K562 (cell line): ENCODE measurements at regions not wholly inside any gene's neighbourhood (a gene's known extent, or its start where the extent isn't known, plus 50 kb on each side); places are given as distances from the start of the nearest gene placed in this dataset.
"Not testable (repeated sequence)": the region's sequence is repeated elsewhere in the genome, so short reads cannot be mapped to it uniquely, and the experiment has no call there.

Experiments
- ATF1 ChIP-seq, 2 experiments: fragments of 450-650 bp in 1 of 2; IDR thresholded peaks; 2 replicates each; pipeline ENCODE4 v1.6.1; 2016; ENCODE audit warnings: missing compliant biosample characterization in 1 of 2, missing genetic modification characterization in 1 of 2
- GTF2F1 ChIP-seq: IDR thresholded peaks from 2 replicates; pipeline ENCODE4 v1.6.1; 2011; ENCODE audit warnings: low read depth, low read length, improper control_type of control experiment
- NR2C2 ChIP-seq, 2 experiments: fragments of 200-800 bp in 1 of 2; sonication (Bioruptor generic) in 1 of 2; sonication (generic) in 1 of 2; formaldehyde crosslinking in 1 of 2; IDR thresholded peaks; 2 replicates each; pipeline versions ENCODE4 v1.6.1 to v1.8.0; 2016 to 2022; ENCODE audit warnings: mild to moderate bottlenecking in 1 of 2, missing compliant biosample characterization in 1 of 2, missing genetic modification characterization in 1 of 2, missing genetic modification reagents in 1 of 2
- NR3C1 ChIP-seq: sonication (generic); formaldehyde crosslinking; IDR thresholded peaks from 2 replicates; pipeline ENCODE4 v1.8.1; 2022; ENCODE audit warnings: missing genetic modification reagents
- RNF2 ChIP-seq: sonication (generic); IDR thresholded peaks from 2 replicates; pipeline ENCODE4 v1.6.1; 2016
- ZNF766 ChIP-seq: fragments of 200-800 bp; sonication (Bioruptor generic); conservative IDR thresholded peaks from 2 replicates; pipeline ENCODE4 v1.6.1; 2016; ENCODE audit warnings: missing genetic modification characterization, missing compliant biosample characterization
- TF ChIP-seq, protein P1 (sequence below), 3 experiments: IDR thresholded peaks in 2 of 3; conservative IDR thresholded peaks in 1 of 3; 2 replicates each; pipeline ENCODE4 v1.5.1; 2011 to 2012; ENCODE audit warnings: low read length in 3 of 3, mild to moderate bottlenecking in 3 of 3, control low read depth in 2 of 3, improper control_type of control experiment in 1 of 3, inconsistent platforms in 1 of 3, low read depth in 1 of 3, mixed read lengths in 1 of 3, moderate library complexity in 1 of 3; ENCODE audit not compliant: insufficient read depth in 2 of 3
- TF ChIP-seq, protein P2 (sequence below): fragments of 250-450 bp; sonication (Bioruptor Pico); IDR thresholded peaks from 2 replicates; pipeline ENCODE4 v1.5.0; 2021
- TF ChIP-seq, protein P3 (sequence below): fragments of 150-350 bp; conservative IDR thresholded peaks from 2 replicates; pipeline ENCODE4 v1.6.1; 2014; ENCODE audit warnings: low read length
- TF ChIP-seq, protein P4 (sequence below): IDR thresholded peaks from 3 replicates; pipeline ENCODE4 v1.6.1; 2011; ENCODE audit warnings: borderline replicate concordance, mild to moderate bottlenecking; ENCODE audit not compliant: insufficient read length, insufficient read depth

DNA sequence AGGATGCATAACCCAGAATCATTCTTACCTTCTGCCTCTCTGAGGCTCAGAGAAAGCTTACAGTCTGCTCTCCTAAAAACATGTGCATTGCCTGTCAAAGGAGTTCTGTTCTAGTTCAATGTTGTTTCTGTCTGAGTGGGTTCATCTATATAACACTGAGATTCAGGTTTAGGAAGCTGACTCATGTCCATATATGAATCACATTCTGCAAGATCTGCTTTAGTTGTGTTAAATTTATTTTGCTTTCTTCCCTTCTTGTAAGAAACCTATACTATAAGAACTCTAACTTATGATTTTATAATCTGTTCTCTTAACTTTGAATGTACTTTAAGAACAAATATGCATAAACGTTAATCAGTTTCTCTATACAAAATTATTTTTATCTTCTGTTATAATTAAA lies 269.3 kb upstream of the ZNG1F start:
- TF ChIP-seq ATF1 (CRISPR knock-in tag; IDR thresholded peaks at IDR 0.05); ATF1 (tag; IDR thresholded peaks at IDR 0.05); RNF2; NR2C2 (CRISPR knock-in tag; IDR thresholded peaks at IDR 0.05); NR2C2 (tag; IDR thresholded peaks at IDR 0.05); ZNF766; NR3C1 (CRISPR knock-in tag); GTF2F1: not testable (repeated sequence)
- TF ChIP-seq, protein P1, sequence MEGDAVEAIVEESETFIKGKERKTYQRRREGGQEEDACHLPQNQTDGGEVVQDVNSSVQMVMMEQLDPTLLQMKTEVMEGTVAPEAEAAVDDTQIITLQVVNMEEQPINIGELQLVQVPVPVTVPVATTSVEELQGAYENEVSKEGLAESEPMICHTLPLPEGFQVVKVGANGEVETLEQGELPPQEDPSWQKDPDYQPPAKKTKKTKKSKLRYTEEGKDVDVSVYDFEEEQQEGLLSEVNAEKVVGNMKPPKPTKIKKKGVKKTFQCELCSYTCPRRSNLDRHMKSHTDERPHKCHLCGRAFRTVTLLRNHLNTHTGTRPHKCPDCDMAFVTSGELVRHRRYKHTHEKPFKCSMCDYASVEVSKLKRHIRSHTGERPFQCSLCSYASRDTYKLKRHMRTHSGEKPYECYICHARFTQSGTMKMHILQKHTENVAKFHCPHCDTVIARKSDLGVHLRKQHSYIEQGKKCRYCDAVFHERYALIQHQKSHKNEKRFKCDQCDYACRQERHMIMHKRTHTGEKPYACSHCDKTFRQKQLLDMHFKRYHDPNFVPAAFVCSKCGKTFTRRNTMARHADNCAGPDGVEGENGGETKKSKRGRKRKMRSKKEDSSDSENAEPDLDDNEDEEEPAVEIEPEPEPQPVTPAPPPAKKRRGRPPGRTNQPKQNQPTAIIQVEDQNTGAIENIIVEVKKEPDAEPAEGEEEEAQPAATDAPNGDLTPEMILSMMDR (IDR thresholded peaks at IDR 0.05 in 2 of 3, conservative IDR thresholded peaks at IDR 0.05 in 1 of 3; ENCODE audit: insufficient read depth in 2 of 3, low read depth in 1 of 3, low read length in 3 of 3) = not testable (repeated sequence)
- TF ChIP-seq, protein P2, sequence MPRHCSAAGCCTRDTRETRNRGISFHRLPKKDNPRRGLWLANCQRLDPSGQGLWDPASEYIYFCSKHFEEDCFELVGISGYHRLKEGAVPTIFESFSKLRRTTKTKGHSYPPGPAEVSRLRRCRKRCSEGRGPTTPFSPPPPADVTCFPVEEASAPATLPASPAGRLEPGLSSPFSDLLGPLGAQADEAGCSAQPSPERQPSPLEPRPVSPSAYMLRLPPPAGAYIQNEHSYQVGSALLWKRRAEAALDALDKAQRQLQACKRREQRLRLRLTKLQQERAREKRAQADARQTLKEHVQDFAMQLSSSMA (CRISPR knock-in tag) = not testable (repeated sequence)
- TF ChIP-seq, protein P3, sequence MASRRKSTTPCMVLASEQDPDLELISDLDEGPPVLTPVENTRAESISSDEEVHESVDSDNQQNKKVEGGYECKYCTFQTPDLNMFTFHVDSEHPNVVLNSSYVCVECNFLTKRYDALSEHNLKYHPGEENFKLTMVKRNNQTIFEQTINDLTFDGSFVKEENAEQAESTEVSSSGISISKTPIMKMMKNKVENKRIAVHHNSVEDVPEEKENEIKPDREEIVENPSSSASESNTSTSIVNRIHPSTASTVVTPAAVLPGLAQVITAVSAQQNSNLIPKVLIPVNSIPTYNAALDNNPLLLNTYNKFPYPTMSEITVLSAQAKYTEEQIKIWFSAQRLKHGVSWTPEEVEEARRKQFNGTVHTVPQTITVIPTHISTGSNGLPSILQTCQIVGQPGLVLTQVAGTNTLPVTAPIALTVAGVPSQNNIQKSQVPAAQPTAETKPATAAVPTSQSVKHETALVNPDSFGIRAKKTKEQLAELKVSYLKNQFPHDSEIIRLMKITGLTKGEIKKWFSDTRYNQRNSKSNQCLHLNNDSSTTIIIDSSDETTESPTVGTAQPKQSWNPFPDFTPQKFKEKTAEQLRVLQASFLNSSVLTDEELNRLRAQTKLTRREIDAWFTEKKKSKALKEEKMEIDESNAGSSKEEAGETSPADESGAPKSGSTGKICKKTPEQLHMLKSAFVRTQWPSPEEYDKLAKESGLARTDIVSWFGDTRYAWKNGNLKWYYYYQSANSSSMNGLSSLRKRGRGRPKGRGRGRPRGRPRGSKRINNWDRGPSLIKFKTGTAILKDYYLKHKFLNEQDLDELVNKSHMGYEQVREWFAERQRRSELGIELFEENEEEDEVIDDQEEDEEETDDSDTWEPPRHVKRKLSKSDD = not testable (repeated sequence)
- TF ChIP-seq, protein P4, sequence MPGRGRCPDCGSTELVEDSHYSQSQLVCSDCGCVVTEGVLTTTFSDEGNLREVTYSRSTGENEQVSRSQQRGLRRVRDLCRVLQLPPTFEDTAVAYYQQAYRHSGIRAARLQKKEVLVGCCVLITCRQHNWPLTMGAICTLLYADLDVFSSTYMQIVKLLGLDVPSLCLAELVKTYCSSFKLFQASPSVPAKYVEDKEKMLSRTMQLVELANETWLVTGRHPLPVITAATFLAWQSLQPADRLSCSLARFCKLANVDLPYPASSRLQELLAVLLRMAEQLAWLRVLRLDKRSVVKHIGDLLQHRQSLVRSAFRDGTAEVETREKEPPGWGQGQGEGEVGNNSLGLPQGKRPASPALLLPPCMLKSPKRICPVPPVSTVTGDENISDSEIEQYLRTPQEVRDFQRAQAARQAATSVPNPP = not testable (repeated sequence)
